GM19238 (cell line): ENCODE measurements at regions not wholly inside any gene's neighbourhood (a gene's known extent, or its start where the extent isn't known, plus 50 kb on each side); places are given as distances from the start of the nearest gene placed in this dataset.

Source experiments
- DNase-seq: peaks from one replicate; pipeline ENCODE4 v3.0.0; 2011; ENCODE audit warnings: low spot score; ENCODE audit not compliant: insufficient read length

- DNase-seq = no peak
These were observed 255.5 kb downstream of the UACA start for GRCh38 chr15:70507772-70508371.

DNA sequence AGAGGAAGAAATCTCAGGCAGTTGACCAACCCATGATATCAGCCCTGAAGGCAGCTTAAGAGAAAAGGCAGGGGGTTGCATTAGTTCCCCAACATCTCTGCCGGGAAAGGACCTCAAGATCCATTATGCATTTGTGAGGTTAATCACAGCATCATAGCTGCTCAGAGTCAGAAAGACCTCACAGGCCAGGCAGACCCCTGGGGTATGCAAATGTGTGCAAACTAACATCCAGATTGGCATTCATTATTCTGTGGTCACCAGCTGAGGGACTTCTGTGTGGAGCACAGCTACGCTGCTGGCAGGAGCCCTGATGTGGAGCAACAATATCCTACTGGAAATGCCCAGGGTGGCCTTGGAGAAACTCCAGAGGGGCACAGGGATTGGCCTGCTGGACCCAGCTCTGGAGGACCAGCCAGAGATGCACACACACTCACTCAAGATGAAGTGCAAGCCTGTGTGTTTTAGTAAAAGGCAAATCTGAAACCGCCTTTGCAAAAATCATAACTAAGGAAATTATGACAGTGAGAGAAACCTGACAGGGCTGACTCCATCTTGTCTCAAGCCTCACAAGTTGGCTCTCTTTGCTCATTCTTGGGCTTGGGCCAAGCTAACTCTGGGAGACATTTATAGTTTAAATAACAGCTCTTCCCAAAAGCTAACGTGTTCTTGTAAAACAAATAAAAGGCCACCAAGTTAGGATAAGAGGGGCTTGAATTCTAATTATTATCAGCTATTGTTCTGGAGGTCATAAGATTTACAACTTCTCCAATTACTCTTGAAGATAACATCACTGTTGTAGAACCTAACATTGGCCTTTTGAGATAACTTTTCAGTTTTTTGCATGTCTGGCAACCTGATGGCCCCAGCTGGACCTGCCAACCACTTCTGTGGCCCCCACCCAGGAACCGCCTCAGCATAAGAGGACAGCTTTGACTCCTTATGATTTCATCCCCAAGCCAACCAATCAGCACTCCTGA is 257.1 kb downstream of the UACA start:
- no peak for DNase-seq

GRCh38 chr15:70505411-70505919 is 257.9 kb downstream of the UACA start:
- no peak for DNase-seq

DNA sequence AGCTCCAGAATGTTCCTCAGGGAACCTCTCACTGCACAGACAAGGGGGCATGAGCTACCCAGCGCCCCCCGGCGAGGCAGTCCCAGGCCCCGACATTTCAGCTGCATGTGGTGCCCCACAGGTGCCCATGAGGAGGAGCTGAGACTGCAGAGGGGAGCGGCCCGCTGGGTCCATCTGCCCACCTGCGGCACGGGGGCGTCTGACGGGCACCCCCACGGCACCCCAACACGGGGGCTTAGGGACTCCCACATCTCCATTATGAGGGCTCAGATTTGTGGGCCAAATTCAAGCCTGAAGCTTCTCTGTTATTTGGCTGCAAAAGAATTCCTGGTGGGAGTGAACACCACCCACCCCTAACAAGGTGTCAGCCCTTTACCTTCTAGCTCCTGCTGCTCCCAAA is 258.4 kb downstream of the UACA start:
- DNase-seq = no peak

DNA sequence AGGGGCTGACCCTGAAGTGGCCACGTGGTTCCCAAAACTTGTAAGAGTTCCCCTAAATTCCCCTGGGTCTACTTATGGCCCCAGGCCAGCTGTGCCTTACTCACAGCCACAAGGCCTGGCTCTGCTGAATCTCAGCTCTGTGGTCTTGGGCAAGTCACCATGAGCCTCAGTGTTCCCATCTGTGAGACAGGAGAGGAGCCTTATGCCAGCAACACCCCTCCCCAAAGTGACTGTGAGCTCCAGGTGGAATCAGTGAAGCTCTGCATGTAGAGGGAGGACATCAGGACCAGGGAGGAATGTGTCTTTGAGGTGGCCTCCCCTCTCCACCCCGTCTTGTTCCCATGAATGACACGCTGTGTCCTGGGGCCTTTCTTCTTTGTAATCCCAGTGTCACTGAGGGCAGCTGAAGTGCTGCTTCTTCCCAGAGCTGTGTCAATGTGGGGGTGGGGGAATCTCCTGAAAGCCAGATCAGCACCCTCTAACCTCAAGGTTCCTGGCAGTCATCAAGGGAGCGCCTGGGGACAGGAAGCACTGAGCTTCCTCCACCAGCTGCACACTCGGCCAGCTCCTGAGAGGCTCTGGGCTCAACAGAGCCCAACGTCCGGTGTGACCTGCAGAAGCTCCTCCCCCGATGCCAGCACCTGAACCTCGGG is 258.9 kb downstream of the UACA start:
- DNase-seq = no peak

DNA sequence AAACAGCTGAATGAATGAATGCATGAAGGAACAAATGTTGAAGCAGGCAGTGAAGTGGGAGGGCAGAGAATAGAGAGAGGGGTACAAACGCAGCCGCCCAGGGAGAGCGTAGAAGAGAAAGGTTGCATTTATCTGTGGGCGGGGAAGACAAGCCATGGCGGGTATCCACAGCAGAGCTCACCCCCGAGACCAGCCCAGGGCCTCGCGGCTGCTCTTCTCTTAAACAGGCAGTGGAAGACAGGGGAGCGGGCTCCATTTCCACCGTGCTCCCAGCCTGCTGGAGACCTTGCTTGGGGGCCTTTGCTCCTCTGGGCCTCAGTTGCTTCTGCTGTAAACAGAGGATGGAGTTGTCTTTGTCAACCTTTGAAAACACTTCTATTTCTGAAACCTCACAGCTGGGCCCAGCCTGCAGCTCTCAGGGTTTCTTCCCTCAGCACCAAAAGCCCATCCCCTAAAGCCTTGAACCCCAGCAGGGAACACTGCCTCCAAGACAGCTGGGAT is 259.5 kb downstream of the UACA start:
- DNase-seq = no peak

DNA sequence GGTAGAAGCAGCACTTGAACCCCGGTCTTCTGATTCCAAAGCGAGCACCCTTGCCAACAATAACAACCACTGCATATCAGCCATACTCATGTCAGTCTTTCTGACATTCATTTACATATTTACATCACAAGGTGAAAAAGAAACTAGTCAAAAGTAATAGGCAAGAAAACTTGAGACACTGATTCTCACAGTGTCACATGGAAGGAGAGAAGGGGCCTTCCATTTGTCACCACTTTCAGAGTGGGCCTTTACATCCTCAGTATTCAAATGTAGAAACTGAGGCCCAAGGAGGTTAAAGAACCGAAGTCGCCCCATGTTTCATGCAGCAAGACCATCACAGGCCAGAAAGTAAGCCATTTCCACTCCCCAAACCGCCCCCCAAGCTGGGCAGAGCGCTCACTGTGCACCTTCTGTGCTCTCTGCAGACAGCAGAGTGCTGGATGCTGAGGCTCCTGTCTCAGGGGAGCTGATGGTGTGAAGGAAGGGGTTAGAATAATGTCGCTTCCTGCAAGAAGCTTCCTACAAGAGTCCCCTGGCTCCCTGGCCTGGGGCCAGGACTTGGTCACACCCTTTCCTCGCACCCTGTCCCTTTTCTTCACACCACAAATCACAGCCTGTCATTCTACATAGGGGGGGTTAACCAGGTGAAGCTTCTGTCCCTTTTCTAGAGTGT is 260.1 kb downstream of the UACA start:
- no peak for DNase-seq

GRCh38 chr15:70502529-70502928 is 260.8 kb downstream of the UACA start:
- DNase-seq = no peak

GRCh38 chr15:70501849-70502248 is 261.5 kb downstream of the UACA start:
- DNase-seq = no peak

GRCh38 chr15:70501121-70501727 is 262.1 kb downstream of the UACA start:
- no peak for DNase-seq

- no peak for DNase-seq
These were observed 263.6 kb downstream of the UACA start for GRCh38 chr15:70499791-70500190.

- DNase-seq = no peak
These were observed 265.2 kb downstream of the UACA start for GRCh38 chr15:70498096-70498626.

GRCh38 chr15:70497661-70498060 is 265.7 kb downstream of the UACA start:
- no peak for DNase-seq

DNA sequence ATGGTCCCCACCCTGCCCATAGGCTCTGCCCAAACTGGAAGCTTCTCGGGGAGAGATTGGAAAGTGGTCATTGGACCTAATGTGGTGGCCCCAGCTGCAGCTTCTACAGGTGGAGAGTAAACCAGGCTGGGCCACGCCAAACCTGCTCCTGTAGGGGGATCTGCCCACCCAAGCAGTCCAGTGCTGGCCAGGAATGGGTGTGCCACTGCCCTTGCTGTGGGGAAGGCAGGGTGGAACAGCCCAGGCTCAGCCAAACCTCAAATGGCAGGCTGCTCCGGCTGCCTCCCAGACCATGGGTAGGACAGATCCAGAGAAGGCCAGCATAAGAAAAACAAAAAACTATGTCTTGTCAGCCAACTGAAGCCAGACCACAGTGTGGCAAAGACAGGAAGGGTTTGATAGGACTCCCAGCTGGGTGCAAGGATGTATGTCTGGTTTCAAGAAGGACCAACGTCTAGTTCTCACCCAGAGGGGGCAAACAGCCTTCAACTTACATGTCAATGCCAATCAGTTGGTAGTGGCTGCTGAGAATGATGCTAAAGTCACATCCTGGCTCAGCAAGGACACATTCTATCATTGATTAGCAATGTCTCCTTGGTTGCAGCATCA is 267.3 kb downstream of the UACA start:
- DNase-seq = no peak

DNA sequence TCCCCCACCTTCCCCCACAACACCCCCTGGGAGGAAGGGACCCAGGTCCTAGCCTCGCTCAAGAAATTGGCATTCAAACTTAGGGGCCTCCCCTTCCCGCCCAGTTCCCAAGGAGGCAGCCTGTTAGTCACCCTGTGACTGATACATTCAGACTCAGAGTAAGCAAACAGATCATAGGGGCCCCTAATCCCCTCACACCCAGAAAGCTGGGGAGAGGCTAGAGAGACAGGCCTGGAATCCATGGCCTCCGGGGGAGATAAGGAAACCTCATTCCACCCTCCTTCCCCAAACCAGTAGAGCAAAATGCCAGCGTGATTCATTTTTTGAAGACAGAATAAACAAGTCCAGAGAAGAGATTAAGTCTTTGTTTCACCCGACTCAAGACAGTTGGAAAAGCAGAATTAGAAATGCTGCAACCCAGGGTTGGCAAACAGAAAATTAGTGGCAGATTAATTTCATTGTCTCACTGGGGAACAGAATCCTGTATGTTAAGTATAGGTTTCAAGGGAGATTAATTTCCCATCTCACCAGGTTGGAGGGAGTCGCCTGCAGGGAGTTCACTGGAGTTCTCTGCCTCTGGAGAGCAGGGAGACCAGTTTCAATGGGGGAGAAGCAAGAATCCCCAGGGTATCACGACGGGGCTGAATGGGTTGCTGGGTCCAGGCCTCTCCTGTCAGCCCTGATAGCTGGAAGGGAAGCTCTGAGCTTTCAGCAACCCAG is 268.3 kb downstream of the UACA start:
- no peak for DNase-seq

DNA sequence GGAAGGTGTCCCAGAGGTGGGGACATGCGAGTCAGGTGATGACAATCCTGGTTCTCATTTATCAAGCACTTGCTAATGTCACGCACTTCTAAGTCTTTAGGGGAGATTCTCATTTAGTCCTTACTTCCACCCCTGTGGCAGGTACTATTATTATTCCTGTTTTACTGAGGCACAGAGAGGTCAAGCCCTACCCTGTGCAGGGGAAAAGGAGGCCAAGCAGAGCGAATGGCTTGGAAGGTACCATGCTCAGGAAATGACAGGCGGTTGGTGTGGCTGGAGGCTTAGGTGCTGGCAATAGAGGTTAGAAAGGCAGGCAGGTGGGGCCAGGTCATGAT is 268.9 kb downstream of the UACA start:
- DNase-seq = no peak

DNA sequence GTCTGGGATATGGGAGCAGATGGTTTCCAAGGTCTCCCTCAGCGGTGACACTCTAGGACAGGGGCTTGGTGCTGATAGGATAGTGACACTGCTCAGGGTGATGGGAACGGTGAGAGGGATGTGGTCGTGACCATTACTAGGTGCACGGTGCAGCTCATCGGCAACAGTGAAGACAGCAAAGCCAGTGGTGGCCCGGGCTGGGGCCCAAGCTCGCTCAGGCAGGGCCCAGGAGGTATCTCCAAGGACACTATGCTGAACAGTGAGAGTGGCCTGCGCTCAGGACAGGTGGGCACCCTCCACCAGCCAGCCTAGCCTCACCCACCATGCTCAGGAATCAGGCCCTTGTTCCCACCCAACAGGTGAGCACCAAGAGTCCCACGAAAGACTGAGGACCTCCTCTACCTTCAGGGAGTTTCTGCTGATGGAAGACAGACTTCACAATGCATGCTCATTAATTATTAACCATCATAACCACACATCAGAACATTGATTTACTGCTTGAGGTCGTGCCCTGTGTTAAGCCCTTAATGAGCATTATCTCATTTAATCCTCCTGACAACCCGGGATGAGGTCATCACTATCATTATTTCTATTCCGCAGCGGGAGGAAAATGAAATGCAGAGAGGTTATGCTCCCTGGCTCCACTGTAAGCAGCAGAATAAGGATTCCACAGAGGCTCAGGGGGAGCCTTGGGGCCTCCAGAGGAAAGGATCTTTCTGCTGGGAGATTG is 269.4 kb downstream of the UACA start:
- no peak for DNase-seq

DNA sequence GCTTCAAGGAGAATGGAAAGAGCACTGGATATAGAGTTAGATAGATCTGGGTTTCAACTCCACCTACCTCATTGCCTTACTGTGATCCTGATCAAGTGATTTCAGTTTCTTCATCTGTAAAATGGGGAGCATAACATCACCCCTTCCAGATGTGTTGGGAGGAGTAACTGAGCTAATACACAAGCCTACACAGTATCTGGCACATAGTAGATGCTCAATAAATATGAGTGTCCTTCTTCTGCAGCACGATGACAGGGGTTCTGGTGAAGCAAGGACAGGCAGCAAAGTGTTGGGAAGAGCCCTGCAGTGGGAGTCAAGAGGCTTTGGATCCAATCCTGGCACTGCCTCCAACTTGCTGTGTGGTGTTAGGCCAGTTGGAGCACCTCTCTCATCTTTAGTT is 270.0 kb downstream of the UACA start:
- DNase-seq = no peak
